ENCODE measurements at regions not wholly inside any gene's neighbourhood (a gene's known extent, or its start where the extent isn't known, plus 50 kb on each side); places are given as distances from the start of the nearest gene placed in this dataset.

- Mint-ChIP-seq H3K9me3 (peaks cover 28% of the 10 kb centered on the region), H3K4me3 (no peak overlapping the region), H3K27ac (no peak overlapping the region), H3K27me3 (no peaks in the 10 kb centered on the region), H3K36me3 (ENCODE audit: low read depth) (peaks cover 12% of the 10 kb centered on the region), H3K4me1 (ENCODE audit: low read depth) (no peaks in the 10 kb centered on the region)
- no peaks in the 10 kb centered on the region for H3K27me3 ChIP-seq (ENCODE audit: control insufficient read depth in 1 of 2, insufficient read depth in 2 of 2, low read length in 2 of 2)
- TF ChIP-seq, protein P1, sequence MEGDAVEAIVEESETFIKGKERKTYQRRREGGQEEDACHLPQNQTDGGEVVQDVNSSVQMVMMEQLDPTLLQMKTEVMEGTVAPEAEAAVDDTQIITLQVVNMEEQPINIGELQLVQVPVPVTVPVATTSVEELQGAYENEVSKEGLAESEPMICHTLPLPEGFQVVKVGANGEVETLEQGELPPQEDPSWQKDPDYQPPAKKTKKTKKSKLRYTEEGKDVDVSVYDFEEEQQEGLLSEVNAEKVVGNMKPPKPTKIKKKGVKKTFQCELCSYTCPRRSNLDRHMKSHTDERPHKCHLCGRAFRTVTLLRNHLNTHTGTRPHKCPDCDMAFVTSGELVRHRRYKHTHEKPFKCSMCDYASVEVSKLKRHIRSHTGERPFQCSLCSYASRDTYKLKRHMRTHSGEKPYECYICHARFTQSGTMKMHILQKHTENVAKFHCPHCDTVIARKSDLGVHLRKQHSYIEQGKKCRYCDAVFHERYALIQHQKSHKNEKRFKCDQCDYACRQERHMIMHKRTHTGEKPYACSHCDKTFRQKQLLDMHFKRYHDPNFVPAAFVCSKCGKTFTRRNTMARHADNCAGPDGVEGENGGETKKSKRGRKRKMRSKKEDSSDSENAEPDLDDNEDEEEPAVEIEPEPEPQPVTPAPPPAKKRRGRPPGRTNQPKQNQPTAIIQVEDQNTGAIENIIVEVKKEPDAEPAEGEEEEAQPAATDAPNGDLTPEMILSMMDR (IDR thresholded peaks at IDR 0.05), result no peak
- peaks cover 7 to 28% of the 10 kb centered on the region in 2 experiments for H3K9me3 ChIP-seq (ENCODE audit: control insufficient read depth in 1 of 2, insufficient read depth in 1 of 2, low read length in 2 of 2)
- no peak overlapping the region for H3K27ac ChIP-seq (ENCODE audit: low read depth in 1 of 2, low read length in 2 of 2)
- no peaks in the 10 kb centered on the region for H3K36me3 ChIP-seq (ENCODE audit: insufficient read depth, low read length)
- intact Hi-C loops (cut with DNase I, micrococcal nuclease), result no loop called here
- no peaks in the 10 kb centered on the region for H3K4me1 ChIP-seq (ENCODE audit: insufficient read depth, low read length)
- POLR2A ChIA-PET, result no interaction called here
- DNase-seq (no peak), ATAC-seq (ENCODE audit: poor library complexity) (no peak)
- CTCF ChIA-PET, result no interaction called here
- H3K4me3 ChIP-seq (ENCODE audit: low read length), result no peak overlapping the region
Observed at GRCh38 chr2:75261923-75262322, 62.6 kb upstream of the TACR1 start.

- Histone ChIP-seq H3K9me3 (ENCODE audit: control insufficient read depth in 1 of 2, insufficient read depth in 1 of 2, low read length in 2 of 2) (peaks cover 3 to 21% of the 10 kb centered on the region in 2 experiments), H3K36me3 (ENCODE audit: insufficient read depth, low read length) (no peaks in the 10 kb centered on the region), H3K4me3 (ENCODE audit: low read length) (no peak overlapping the region), H3K4me1 (ENCODE audit: insufficient read depth, low read length) (no peaks in the 10 kb centered on the region), H3K27me3 (ENCODE audit: control insufficient read depth in 1 of 2, insufficient read depth in 2 of 2, low read length in 2 of 2) (no peaks in the 10 kb centered on the region), H3K27ac (ENCODE audit: low read depth in 1 of 2, low read length in 2 of 2) (no peak overlapping the region)
- Mint-ChIP-seq H3K4me1 (ENCODE audit: low read depth) (no peaks in the 10 kb centered on the region), H3K36me3 (ENCODE audit: low read depth) (peaks cover 14% of the 10 kb centered on the region), H3K9me3 (peaks cover 28% of the 10 kb centered on the region), H3K27ac (no peak overlapping the region), H3K27me3 (no peaks in the 10 kb centered on the region), H3K4me3 (no peak overlapping the region)
- DNase-seq, result no peak
- TF ChIP-seq, protein P1 (IDR thresholded peaks at IDR 0.05), result no peak
- ATAC-seq (ENCODE audit: poor library complexity), result no peak
- POLR2A ChIA-PET, result no interaction called here
- intact Hi-C loops (cut with DNase I, micrococcal nuclease), result no loop called here
- CTCF ChIA-PET, result no interaction called here
Observed at GRCh38 chr2:75260946-75261345, 61.6 kb upstream of the TACR1 start.

GRCh38 chr2:75258620-75259019, 59.3 kb upstream of the TACR1 start:
- CTCF ChIA-PET, result no interaction called here
- peaks cover 25% of the 10 kb centered on the region for H3K9me3 Mint-ChIP-seq

More at GRCh38 chr2:75258620-75259019, 59.3 kb upstream of the TACR1 start:
- Mint-ChIP-seq H3K27ac (no peak overlapping the region), H3K36me3 (ENCODE audit: low read depth) (peaks cover 14% of the 10 kb centered on the region), H3K27me3 (no peaks in the 10 kb centered on the region), H3K4me1 (ENCODE audit: low read depth) (no peaks in the 10 kb centered on the region), H3K4me3 (no peak overlapping the region)
- intact Hi-C loops (cut with DNase I, micrococcal nuclease), result no loop called here
- DNase-seq, result no peak
- no peak overlapping the region for H3K4me3 ChIP-seq (ENCODE audit: low read length)
- H3K36me3 ChIP-seq (ENCODE audit: insufficient read depth, low read length), result no peaks in the 10 kb centered on the region
- H3K27me3 ChIP-seq (ENCODE audit: control insufficient read depth in 1 of 2, insufficient read depth in 2 of 2, low read length in 2 of 2), result no peaks in the 10 kb centered on the region
- H3K9me3 ChIP-seq (ENCODE audit: control insufficient read depth in 1 of 2, insufficient read depth in 1 of 2, low read length in 2 of 2), result peaks cover 3 to 27% of the 10 kb centered on the region in 2 experiments
- POLR2A ChIA-PET, result no interaction called here
- ATAC-seq (ENCODE audit: poor library complexity), result no peak
- H3K4me1 ChIP-seq (ENCODE audit: insufficient read depth, low read length), result no peaks in the 10 kb centered on the region
- TF ChIP-seq, protein P1 (IDR thresholded peaks at IDR 0.05), result no peak
- no peak overlapping the region for H3K27ac ChIP-seq (ENCODE audit: low read depth in 1 of 2, low read length in 2 of 2)

Measured in CD4-positive, alpha-beta T cell (primary cell).